HG03378 (cell line): ENCODE measurements at regions not wholly inside any gene's neighbourhood (a gene's known extent, or its start where the extent isn't known, plus 50 kb on each side); places are given as distances from the start of the nearest gene placed in this dataset.
"Not testable (repeated sequence)": the region's sequence is repeated elsewhere in the genome, so short reads cannot be mapped to it uniquely, and the experiment has no call there.

ENCODE experiments used
- ATAC-seq: cut with Tn5 transposase; IDR thresholded peaks from one replicate; pipeline ENCODE4 v1.9.1; 2021; ENCODE audit warnings: mild to moderate bottlenecking, moderate library complexity; ENCODE audit not compliant: unreplicated experiment

- no peak for ATAC-seq
Observed at GRCh38 chr3:95670765-95671164, 1143.6 kb upstream of the EPHA6 start.

GRCh38 chr3:95673215-95673614 is 1141.2 kb upstream of the EPHA6 start:
- no peak for ATAC-seq

GRCh38 chr3:95705786-95706418 is 1108.5 kb upstream of the EPHA6 start:
- peak; percentile 68 for ATAC-seq

- no peak for ATAC-seq
Observed at GRCh38 chr3:95707268-95707667, 1107.1 kb upstream of the EPHA6 start.

- ATAC-seq = no peak
Observed at GRCh38 chr3:95710684-95711083, 1103.7 kb upstream of the EPHA6 start.

GRCh38 chr3:95711789-95712188 is 1102.6 kb upstream of the EPHA6 start:
- no peak for ATAC-seq

- no peak for ATAC-seq
Observed at GRCh38 chr3:95715128-95715527, 1099.3 kb upstream of the EPHA6 start.

GRCh38 chr3:95717048-95717447 is 1097.3 kb upstream of the EPHA6 start:
- no peak for ATAC-seq

- no peak for ATAC-seq
Observed at GRCh38 chr3:95718168-95718567, 1096.2 kb upstream of the EPHA6 start.

- ATAC-seq = no peak
Observed at GRCh38 chr3:95719481-95719880, 1094.9 kb upstream of the EPHA6 start.

- ATAC-seq = peak; percentile 63
Observed at GRCh38 chr3:95721938-95722337, 1092.5 kb upstream of the EPHA6 start.

- no peak for ATAC-seq
Observed at GRCh38 chr3:95725770-95726169, 1088.6 kb upstream of the EPHA6 start.

GRCh38 chr3:95731753-95732152 is 1082.6 kb upstream of the EPHA6 start:
- no peak for ATAC-seq

- ATAC-seq = no peak
Observed at GRCh38 chr3:95733336-95733735, 1081.1 kb upstream of the EPHA6 start.

- no peak for ATAC-seq
Observed at GRCh38 chr3:95738045-95738444, 1076.3 kb upstream of the EPHA6 start.

GRCh38 chr3:95744896-95745295 is 1069.5 kb upstream of the EPHA6 start:
- not testable (repeated sequence) for ATAC-seq

- ATAC-seq = no peak
Observed at GRCh38 chr3:95750097-95750496, 1064.3 kb upstream of the EPHA6 start.

- ATAC-seq = no peak
Observed at GRCh38 chr3:95751509-95751908, 1062.9 kb upstream of the EPHA6 start.

- no peak for ATAC-seq
Observed at GRCh38 chr3:95752199-95752598, 1062.2 kb upstream of the EPHA6 start.

- ATAC-seq = no peak
Observed at GRCh38 chr3:95758707-95759106, 1055.7 kb upstream of the EPHA6 start.

- ATAC-seq = no peak
Observed at GRCh38 chr3:95759614-95760301, 1054.6 kb upstream of the EPHA6 start.

- no peak for ATAC-seq
Observed at GRCh38 chr3:95775486-95776094, 1038.8 kb upstream of the EPHA6 start.
